CD14-positive monocyte (primary cell): ENCODE measurements at regions not wholly inside any gene's neighbourhood (a gene's known extent, or its start where the extent isn't known, plus 50 kb on each side); places are given as distances from the start of the nearest gene placed in this dataset.
"Not testable (repeated sequence)": the region's sequence is repeated elsewhere in the genome, so short reads cannot be mapped to it uniquely, and the experiment has no call there.

Experiments used
- DNase-seq, 3 donors: peaks; one replicate each; pipeline ENCODE4 v3.0.0-alpha.2; 2011 to 2022
- H2AFZ ChIP-seq: 2 replicates; pipeline ENCODE4 v1.6.0; 2012; ENCODE audit warnings: mild to moderate bottlenecking, low read depth, low read length, inconsistent platforms; ENCODE audit not compliant: insufficient read depth, poor library complexity, severe bottlenecking
- H3K27ac ChIP-seq, 2 donors: 1 replicate in 1 of 2; 2 replicates in 1 of 2; pipeline ENCODE4 v1.5.1; 2012 to 2013; ENCODE audit warnings: low read length in 2 of 2, control low read depth in 1 of 2, inconsistent platforms in 1 of 2, low read depth in 1 of 2, mild to moderate bottlenecking in 1 of 2
- H3K27me3 ChIP-seq, 2 donors: one replicate each; pipeline versions ENCODE4 v1.6.0 to v1.6.1; 2011 to 2013; ENCODE audit warnings: low read length in 2 of 2; ENCODE audit not compliant: control insufficient read depth in 2 of 2, insufficient read depth in 2 of 2
- H3K36me3 ChIP-seq, 2 donors: replicated peaks in 1 of 2; 1 replicate in 1 of 2; 2 replicates in 1 of 2; pipeline versions ENCODE4 v1.5.1 to v1.6.1; 2012 to 2013; ENCODE audit warnings: low read length in 2 of 2, control low read depth in 1 of 2, inconsistent platforms in 1 of 2, mild to moderate bottlenecking in 1 of 2; ENCODE audit not compliant: insufficient read depth in 2 of 2, control insufficient read depth in 1 of 2
- H3K4me1 ChIP-seq, 2 donors: 1 replicate in 1 of 2; 2 replicates in 1 of 2; pipeline versions ENCODE4 v1.5.1 to v1.6.1; 2012 to 2013; ENCODE audit warnings: low read length in 2 of 2, control low read depth in 1 of 2, inconsistent platforms in 1 of 2, mild to moderate bottlenecking in 1 of 2, moderate library complexity in 1 of 2; ENCODE audit not compliant: insufficient read depth in 2 of 2, control insufficient read depth in 1 of 2
- H3K4me2 ChIP-seq: replicated peaks from 2 replicates; pipeline ENCODE3; 2012; ENCODE audit warnings: low read length, moderate library complexity, mild to moderate bottlenecking; ENCODE audit not compliant: poor library complexity, severe bottlenecking; ENCODE audit errors: extremely low read depth
- H3K4me3 ChIP-seq, 3 experiments: fragments of 200-600 bp in 1 of 3; sonication (generic) in 1 of 3; replicated peaks in 1 of 3; 1 replicate in 2 of 3; 2 replicates in 1 of 3; pipeline ENCODE4 v1.5.1; 2011 to 2013; ENCODE audit warnings: low read length in 3 of 3, mild to moderate bottlenecking in 3 of 3, control low read depth in 2 of 3, low read depth in 2 of 3, inconsistent platforms in 1 of 3, moderate library complexity in 1 of 3
- H3K79me2 ChIP-seq: 2 replicates; pipeline ENCODE4 v1.6.0; 2012; ENCODE audit warnings: mild to moderate bottlenecking, control low read depth, inconsistent platforms, low read length, moderate library complexity; ENCODE audit not compliant: insufficient read depth
- H3K9ac ChIP-seq: 2 replicates; pipeline ENCODE4 v1.6.0; 2017; ENCODE audit warnings: low read length, mild to moderate bottlenecking; ENCODE audit not compliant: insufficient read depth, poor library complexity, severe bottlenecking
- H3K9me3 ChIP-seq, 2 donors: replicated peaks in 1 of 2; 1 replicate in 1 of 2; 2 replicates in 1 of 2; pipeline versions ENCODE4 v1.5.1 to v1.6.1; 2012 to 2013; ENCODE audit warnings: low read length in 2 of 2, control low read depth in 1 of 2; ENCODE audit not compliant: control insufficient read depth in 1 of 2, insufficient read depth in 1 of 2
- H4K20me1 ChIP-seq: 2 replicates; pipeline ENCODE4 v1.6.0; 2012; ENCODE audit warnings: mild to moderate bottlenecking, low read length, control low read depth, moderate library complexity; ENCODE audit not compliant: insufficient read depth
- H3K27ac Mint-ChIP-seq, 7 donors: one replicate each; pipeline ENCODE4 v1.8.0; 2020; ENCODE audit warnings: mild to moderate bottlenecking in 7 of 7, mixed read lengths in 7 of 7, moderate library complexity in 6 of 7, inconsistent platforms in 2 of 7
- H3K27me3 Mint-ChIP-seq, 3 donors: one replicate each; pipeline ENCODE4 v1.8.0; 2021 to 2022; ENCODE audit warnings: low read depth in 3 of 3, mild to moderate bottlenecking in 3 of 3, mixed read lengths in 3 of 3, moderate library complexity in 3 of 3, inconsistent platforms in 1 of 3
- H3K36me3 Mint-ChIP-seq, 2 donors: one replicate each; pipeline ENCODE4 v1.8.0; 2020; ENCODE audit warnings: mixed read lengths in 2 of 2, inconsistent platforms in 1 of 2, mild to moderate bottlenecking in 1 of 2
- H3K4me1 Mint-ChIP-seq: one replicate; pipeline ENCODE4 v1.8.0; 2020; ENCODE audit warnings: mild to moderate bottlenecking, mixed read lengths
- H3K4me3 Mint-ChIP-seq, 2 donors: one replicate each; pipeline ENCODE4 v1.8.0; 2020; ENCODE audit warnings: mild to moderate bottlenecking in 2 of 2, mixed read lengths in 2 of 2, moderate library complexity in 1 of 2
- H3K9me3 Mint-ChIP-seq, 7 donors: one replicate each; pipeline ENCODE4 v1.8.0; 2020 to 2022; ENCODE audit warnings: mixed read lengths in 7 of 7, mild to moderate bottlenecking in 6 of 7, moderate library complexity in 6 of 7, inconsistent platforms in 2 of 7
- WGBS: methylation state at CpG from one replicate; pipeline ENCODE4 v1.1.5; 2013; ENCODE audit warnings: missing lambda C conversion rate; ENCODE audit not compliant: insufficient coverage; 5-methylcytosine and 5-hydroxymethylcytosine counted together
- intact Hi-C, 2 donors: fragments of 100-400 bp; cut with micrococcal nuclease; formaldehyde crosslinking; loops; one replicate each; pipeline versions ENCODE4 v1.15.0 to v1.15.1; 2023
- TF ChIP-seq, protein P1 (sequence below): fragments of 200-600 bp; IDR thresholded peaks from one replicate; pipeline ENCODE4 v1.8.0; 2022; ENCODE audit warnings: antibody characterized with exemption, mild to moderate bottlenecking

DNA sequence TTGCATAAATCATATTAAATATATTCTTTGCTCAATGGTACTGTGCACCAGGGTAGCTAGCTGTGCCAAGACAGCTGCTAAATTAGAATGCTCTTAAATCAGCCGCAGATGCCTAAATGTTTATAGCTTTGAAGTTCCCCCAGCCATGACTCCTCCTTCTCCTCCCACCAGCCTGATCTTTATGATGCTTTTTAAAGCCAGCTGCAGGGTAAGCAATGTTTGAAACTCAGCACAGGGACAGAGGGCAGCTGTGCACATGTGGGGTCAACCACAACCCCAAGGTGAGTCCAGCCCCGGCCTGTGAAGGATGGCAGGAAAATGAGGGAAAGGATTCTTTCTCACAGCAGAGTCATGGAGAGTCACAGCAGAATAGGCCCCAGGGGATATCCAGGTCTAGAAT, 635.7 kb downstream of the UQCRFS1 start:
- no peaks in the 10 kb centered on the region for H3K4me1 ChIP-seq
- H4K20me1 ChIP-seq: no peaks in the 10 kb centered on the region
- H2AFZ ChIP-seq: no peak overlapping the region
- H3K4me2 ChIP-seq: no peak overlapping the region
- TF ChIP-seq, protein P1, sequence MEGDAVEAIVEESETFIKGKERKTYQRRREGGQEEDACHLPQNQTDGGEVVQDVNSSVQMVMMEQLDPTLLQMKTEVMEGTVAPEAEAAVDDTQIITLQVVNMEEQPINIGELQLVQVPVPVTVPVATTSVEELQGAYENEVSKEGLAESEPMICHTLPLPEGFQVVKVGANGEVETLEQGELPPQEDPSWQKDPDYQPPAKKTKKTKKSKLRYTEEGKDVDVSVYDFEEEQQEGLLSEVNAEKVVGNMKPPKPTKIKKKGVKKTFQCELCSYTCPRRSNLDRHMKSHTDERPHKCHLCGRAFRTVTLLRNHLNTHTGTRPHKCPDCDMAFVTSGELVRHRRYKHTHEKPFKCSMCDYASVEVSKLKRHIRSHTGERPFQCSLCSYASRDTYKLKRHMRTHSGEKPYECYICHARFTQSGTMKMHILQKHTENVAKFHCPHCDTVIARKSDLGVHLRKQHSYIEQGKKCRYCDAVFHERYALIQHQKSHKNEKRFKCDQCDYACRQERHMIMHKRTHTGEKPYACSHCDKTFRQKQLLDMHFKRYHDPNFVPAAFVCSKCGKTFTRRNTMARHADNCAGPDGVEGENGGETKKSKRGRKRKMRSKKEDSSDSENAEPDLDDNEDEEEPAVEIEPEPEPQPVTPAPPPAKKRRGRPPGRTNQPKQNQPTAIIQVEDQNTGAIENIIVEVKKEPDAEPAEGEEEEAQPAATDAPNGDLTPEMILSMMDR: no peak
- intact Hi-C loops: no loop called here
- DNase-seq: no peak
- H3K4me3 ChIP-seq: no peak overlapping the region
- no peaks in the 10 kb centered on the region for H3K36me3 ChIP-seq
- Mint-ChIP-seq H3K27me3 (peaks cover 2 to 4% (median 2%) of the 10 kb centered on the region in 3 donors), H3K9me3 (peaks cover 0 to 16% (median 5%) of the 10 kb centered on the region in 7 donors), H3K27ac (no peak overlapping the region), H3K4me3 (no peak overlapping the region), H3K36me3 (no peaks in the 10 kb centered on the region), H3K4me1 (no peaks in the 10 kb centered on the region)
- no peak overlapping the region for H3K27ac ChIP-seq
- H3K27me3 ChIP-seq: no peaks in the 10 kb centered on the region
- no peaks in the 10 kb centered on the region for H3K79me2 ChIP-seq
- H3K9me3 ChIP-seq: no peaks in the 10 kb centered on the region
- no peak overlapping the region for H3K9ac ChIP-seq
- 100% methylated on average over 1 of the region's 2 CpGs for WGBS

DNA sequence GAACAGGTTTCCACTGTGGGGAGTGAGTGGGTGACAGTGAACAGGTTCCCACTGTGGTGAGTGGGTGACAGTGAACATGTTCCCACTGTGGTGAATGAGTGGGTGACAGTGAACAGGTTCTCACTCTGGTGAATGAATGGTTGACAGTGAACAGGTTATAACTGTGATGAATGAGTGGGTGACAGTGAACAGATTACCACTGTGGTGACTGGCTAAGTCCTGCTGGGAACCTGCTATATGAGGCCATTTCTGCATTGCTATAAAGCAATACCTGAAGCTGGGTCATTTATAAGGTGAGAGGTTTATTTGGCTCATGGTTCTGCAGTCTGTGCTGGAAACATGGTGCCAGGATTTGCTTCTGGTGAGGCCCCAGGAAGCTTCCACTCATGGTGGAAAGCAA, 637.1 kb downstream of the UQCRFS1 start:
- Histone ChIP-seq H3K36me3 (no peaks in the 10 kb centered on the region), H3K27me3 (no peaks in the 10 kb centered on the region), H3K4me1 (no peaks in the 10 kb centered on the region), H2AFZ (no peak overlapping the region), H4K20me1 (no peaks in the 10 kb centered on the region), H3K27ac (no peak overlapping the region), H3K4me3 (no peak overlapping the region), H3K4me2 (no peak overlapping the region), H3K9me3 (no peaks in the 10 kb centered on the region), H3K9ac (no peak overlapping the region), H3K79me2 (no peaks in the 10 kb centered on the region)
- H3K36me3 Mint-ChIP-seq: no peaks in the 10 kb centered on the region
- H3K4me1 Mint-ChIP-seq: no peaks in the 10 kb centered on the region
- TF ChIP-seq, protein P1: no peak
- no peak overlapping the region for H3K4me3 Mint-ChIP-seq
- no peak for DNase-seq
- peaks cover 0 to 4% (median 2%) of the 10 kb centered on the region in 3 donors for H3K27me3 Mint-ChIP-seq
- H3K27ac Mint-ChIP-seq: peak overlapping the region in 1 of 7 donors; percentile 42
- intact Hi-C loops: no loop called here
- H3K9me3 Mint-ChIP-seq: peaks cover 0 to 16% (median 5%) of the 10 kb centered on the region in 7 donors

DNA sequence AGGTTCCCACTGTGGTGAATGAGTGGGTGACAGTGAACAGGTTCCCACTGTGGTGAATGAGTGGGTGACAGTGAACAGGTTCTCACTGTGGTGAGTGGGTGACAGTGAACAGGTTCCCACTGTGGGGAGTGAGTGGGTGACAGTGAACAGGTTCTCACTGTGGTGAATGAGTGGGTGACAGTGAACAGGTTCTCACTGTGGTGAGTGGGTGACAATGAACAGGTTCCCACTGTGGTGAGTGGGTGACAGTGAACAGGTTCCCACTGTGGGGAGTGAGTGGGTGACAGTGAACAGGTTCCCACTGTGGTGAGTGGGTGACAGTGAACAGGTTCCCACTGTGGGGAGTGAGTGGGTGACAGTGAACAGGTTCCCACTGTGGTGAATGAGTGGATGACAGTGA, 637.6 kb downstream of the UQCRFS1 start:
- H3K79me2 ChIP-seq, H2AFZ ChIP-seq, H3K36me3 Mint-ChIP-seq, H3K4me1 ChIP-seq, H3K36me3 ChIP-seq, H3K4me3 Mint-ChIP-seq, H4K20me1 ChIP-seq, H3K4me2 ChIP-seq, H3K27ac ChIP-seq, intact Hi-C loops, H3K9me3 ChIP-seq, H3K4me1 Mint-ChIP-seq, H3K27ac Mint-ChIP-seq, H3K4me3 ChIP-seq, H3K9ac ChIP-seq, H3K27me3 Mint-ChIP-seq, H3K27me3 ChIP-seq, DNase-seq: not testable (repeated sequence)
- H3K9me3 Mint-ChIP-seq: peaks cover 0 to 16% (median 5%) of the 10 kb centered on the region in 7 donors
